Astrocyte (in vitro differentiated cells and primary cell): ENCODE measurements at regions not wholly inside any gene's neighbourhood (a gene's known extent, or its start where the extent isn't known, plus 50 kb on each side); places are given as distances from the start of the nearest gene placed in this dataset.
"Not testable (repeated sequence)": the region's sequence is repeated elsewhere in the genome, so short reads cannot be mapped to it uniquely, and the experiment has no call there.

Experiments
- CTCF ChIP-seq: IDR thresholded peaks from 2 replicates; pipeline ENCODE4 v1.5.1; 2011; ENCODE audit warnings: low read depth, mild to moderate bottlenecking, inconsistent platforms, low read length, moderate library complexity; ENCODE audit not compliant: insufficient read depth
- EZH2 ChIP-seq: IDR thresholded peaks from 2 replicates; pipeline ENCODE4 v1.6.1; 2012; ENCODE audit warnings: mild to moderate bottlenecking, low read length, inconsistent platforms; ENCODE audit not compliant: insufficient read depth

GRCh38 chrX:146049568-146049967 lies 231.9 kb downstream of the SLITRK2 start:
- not testable (repeated sequence) for TF ChIP-seq CTCF, EZH2
